ENCODE measurements at regions not wholly inside any gene's neighbourhood (a gene's known extent, or its start where the extent isn't known, plus 50 kb on each side); places are given as distances from the start of the nearest gene placed in this dataset.

DNA sequence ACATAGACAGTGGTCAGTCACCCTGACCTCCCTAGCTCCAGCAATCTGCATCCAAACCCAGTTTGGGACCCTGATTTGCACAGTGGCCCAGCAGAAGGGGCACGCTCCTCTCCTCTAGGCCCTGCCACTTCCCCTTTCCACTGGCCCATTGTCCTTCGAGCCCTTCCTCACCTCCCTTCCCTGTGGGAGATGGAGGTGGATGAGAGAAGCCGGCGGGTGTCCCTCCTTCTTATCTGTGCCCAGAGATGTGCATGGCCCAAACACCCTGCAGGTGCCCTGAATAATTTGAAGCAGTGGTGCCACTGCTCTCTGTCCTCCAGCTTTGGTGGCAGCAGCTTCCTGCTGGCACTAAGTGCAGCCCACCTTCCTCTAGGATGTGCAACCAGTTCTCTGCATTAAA is 140.0 kb downstream of the BARX1 start:
- TF ChIP-seq, protein P1, sequence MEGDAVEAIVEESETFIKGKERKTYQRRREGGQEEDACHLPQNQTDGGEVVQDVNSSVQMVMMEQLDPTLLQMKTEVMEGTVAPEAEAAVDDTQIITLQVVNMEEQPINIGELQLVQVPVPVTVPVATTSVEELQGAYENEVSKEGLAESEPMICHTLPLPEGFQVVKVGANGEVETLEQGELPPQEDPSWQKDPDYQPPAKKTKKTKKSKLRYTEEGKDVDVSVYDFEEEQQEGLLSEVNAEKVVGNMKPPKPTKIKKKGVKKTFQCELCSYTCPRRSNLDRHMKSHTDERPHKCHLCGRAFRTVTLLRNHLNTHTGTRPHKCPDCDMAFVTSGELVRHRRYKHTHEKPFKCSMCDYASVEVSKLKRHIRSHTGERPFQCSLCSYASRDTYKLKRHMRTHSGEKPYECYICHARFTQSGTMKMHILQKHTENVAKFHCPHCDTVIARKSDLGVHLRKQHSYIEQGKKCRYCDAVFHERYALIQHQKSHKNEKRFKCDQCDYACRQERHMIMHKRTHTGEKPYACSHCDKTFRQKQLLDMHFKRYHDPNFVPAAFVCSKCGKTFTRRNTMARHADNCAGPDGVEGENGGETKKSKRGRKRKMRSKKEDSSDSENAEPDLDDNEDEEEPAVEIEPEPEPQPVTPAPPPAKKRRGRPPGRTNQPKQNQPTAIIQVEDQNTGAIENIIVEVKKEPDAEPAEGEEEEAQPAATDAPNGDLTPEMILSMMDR (IDR thresholded peaks at IDR 0.05), result no peak
- TF ChIP-seq POLR2A (IDR thresholded peaks at IDR 0.05), result no peak

Data from body of pancreas (tissue), 4 donors.